ENCODE measurements at regions not wholly inside any gene's neighbourhood (a gene's known extent, or its start where the extent isn't known, plus 50 kb on each side); places are given as distances from the start of the nearest gene placed in this dataset.

GRCh38 chr1:244209955-244210354 is 158.9 kb downstream of the ZBTB18 start:
- Histone ChIP-seq H3K27ac (replicated peaks) (no peak overlapping the region), H3K9me3 (replicated peaks) (no peaks in the 10 kb centered on the region), H3K4me3 (no peak overlapping the region), H3K27me3 (ENCODE audit: low read depth) (no peaks in the 10 kb centered on the region), H3K36me3 (no peaks in the 10 kb centered on the region), H3K4me1 (peaks cover 33% of the 10 kb centered on the region)
- DNase-seq = no peak
- intact Hi-C loops (cut with micrococcal nuclease) = no loop called here
- no peak for TF ChIP-seq CTCF (IDR thresholded peaks at IDR 0.05; ENCODE audit: borderline replicate concordance)

- DNase-seq = no peak
- intact Hi-C loops (cut with micrococcal nuclease) = no loop called here
- Histone ChIP-seq H3K4me1 (peaks cover 33% of the 10 kb centered on the region), H3K4me3 (no peak overlapping the region), H3K9me3 (replicated peaks) (peaks cover 6% of the 10 kb centered on the region), H3K27ac (replicated peaks) (no peak overlapping the region), H3K36me3 (no peaks in the 10 kb centered on the region), H3K27me3 (ENCODE audit: low read depth) (no peaks in the 10 kb centered on the region)
- peak; percentile 22 for TF ChIP-seq CTCF (IDR thresholded peaks at IDR 0.05; ENCODE audit: borderline replicate concordance)
Observed at GRCh38 chr1:244210884-244211558, 159.9 kb downstream of the ZBTB18 start.

GRCh38 chr1:244211559-244211944 is 160.5 kb downstream of the ZBTB18 start:
- no peak for TF ChIP-seq CTCF (IDR thresholded peaks at IDR 0.05; ENCODE audit: borderline replicate concordance)
- Histone ChIP-seq H3K4me3 (no peak overlapping the region), H3K27ac (replicated peaks) (no peak overlapping the region), H3K4me1 (peaks cover 33% of the 10 kb centered on the region), H3K9me3 (replicated peaks) (peaks cover 6% of the 10 kb centered on the region), H3K27me3 (ENCODE audit: low read depth) (no peaks in the 10 kb centered on the region), H3K36me3 (no peaks in the 10 kb centered on the region)
- intact Hi-C loops (cut with micrococcal nuclease) = no loop called here
- DNase-seq = no peak

- no peak for DNase-seq
- Histone ChIP-seq H3K27me3 (ENCODE audit: low read depth) (no peaks in the 10 kb centered on the region), H3K9me3 (replicated peaks) (peaks cover 6% of the 10 kb centered on the region), H3K27ac (replicated peaks) (no peak overlapping the region), H3K4me3 (no peak overlapping the region), H3K36me3 (no peaks in the 10 kb centered on the region), H3K4me1 (peaks cover 31% of the 10 kb centered on the region)
- TF ChIP-seq CTCF (IDR thresholded peaks at IDR 0.05; ENCODE audit: borderline replicate concordance) = no peak
- intact Hi-C loops (cut with micrococcal nuclease) = no loop called here
Observed at GRCh38 chr1:244212219-244212618, 161.1 kb downstream of the ZBTB18 start.

- no peak for DNase-seq
- intact Hi-C loops (cut with micrococcal nuclease) = no loop called here
- no peak for TF ChIP-seq CTCF (IDR thresholded peaks at IDR 0.05; ENCODE audit: borderline replicate concordance)
- peaks cover 6% of the 10 kb centered on the region for H3K9me3 ChIP-seq (replicated peaks)
- no peaks in the 10 kb centered on the region for H3K36me3 ChIP-seq
- H3K4me3 ChIP-seq = no peak overlapping the region
- H3K4me1 ChIP-seq = peaks cover 24% of the 10 kb centered on the region
- H3K27me3 ChIP-seq (ENCODE audit: low read depth) = no peaks in the 10 kb centered on the region
- no peak overlapping the region for H3K27ac ChIP-seq (replicated peaks)
Observed at GRCh38 chr1:244212797-244213475, 161.9 kb downstream of the ZBTB18 start.
